ENCODE measurements at regions not wholly inside any gene's neighbourhood (a gene's known extent, or its start where the extent isn't known, plus 50 kb on each side); places are given as distances from the start of the nearest gene placed in this dataset.

DNA sequence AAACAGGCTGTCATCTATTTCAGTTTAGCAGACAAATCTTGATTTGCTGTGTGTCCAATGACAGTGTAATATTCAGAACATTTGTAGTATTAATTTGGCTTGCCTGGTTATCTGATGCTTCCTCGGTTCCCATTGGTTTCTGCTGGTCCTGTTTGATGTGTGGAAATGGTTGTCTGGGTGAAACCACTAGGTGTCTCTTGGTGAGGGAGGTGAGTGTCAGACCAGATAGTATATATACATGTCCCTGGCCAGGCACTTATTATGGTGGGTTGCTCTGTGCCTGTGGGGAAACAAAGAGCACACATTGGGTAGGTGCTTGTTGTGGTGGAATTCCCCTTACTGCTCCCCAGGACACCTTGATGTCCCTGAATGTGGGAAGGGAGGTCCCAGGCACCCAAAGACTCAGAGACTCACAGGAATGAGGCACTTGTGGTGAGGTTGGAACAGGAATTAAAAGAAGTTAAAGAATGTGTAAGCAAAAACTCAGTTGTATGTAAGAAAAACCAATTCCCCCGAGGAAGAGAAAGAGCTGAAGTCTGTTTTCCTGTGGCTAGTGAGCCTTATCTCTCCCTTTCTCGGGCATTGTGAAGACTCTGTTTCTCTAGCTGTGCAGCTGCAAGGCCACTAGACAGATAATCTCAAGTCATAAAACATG is 1519.1 kb downstream of the BRINP3 start:
- TF ChIP-seq, protein P1, sequence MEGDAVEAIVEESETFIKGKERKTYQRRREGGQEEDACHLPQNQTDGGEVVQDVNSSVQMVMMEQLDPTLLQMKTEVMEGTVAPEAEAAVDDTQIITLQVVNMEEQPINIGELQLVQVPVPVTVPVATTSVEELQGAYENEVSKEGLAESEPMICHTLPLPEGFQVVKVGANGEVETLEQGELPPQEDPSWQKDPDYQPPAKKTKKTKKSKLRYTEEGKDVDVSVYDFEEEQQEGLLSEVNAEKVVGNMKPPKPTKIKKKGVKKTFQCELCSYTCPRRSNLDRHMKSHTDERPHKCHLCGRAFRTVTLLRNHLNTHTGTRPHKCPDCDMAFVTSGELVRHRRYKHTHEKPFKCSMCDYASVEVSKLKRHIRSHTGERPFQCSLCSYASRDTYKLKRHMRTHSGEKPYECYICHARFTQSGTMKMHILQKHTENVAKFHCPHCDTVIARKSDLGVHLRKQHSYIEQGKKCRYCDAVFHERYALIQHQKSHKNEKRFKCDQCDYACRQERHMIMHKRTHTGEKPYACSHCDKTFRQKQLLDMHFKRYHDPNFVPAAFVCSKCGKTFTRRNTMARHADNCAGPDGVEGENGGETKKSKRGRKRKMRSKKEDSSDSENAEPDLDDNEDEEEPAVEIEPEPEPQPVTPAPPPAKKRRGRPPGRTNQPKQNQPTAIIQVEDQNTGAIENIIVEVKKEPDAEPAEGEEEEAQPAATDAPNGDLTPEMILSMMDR (IDR thresholded peaks at IDR 0.05; ENCODE audit: poor library complexity, severe bottlenecking): no peak
- TF ChIP-seq, protein P2, sequence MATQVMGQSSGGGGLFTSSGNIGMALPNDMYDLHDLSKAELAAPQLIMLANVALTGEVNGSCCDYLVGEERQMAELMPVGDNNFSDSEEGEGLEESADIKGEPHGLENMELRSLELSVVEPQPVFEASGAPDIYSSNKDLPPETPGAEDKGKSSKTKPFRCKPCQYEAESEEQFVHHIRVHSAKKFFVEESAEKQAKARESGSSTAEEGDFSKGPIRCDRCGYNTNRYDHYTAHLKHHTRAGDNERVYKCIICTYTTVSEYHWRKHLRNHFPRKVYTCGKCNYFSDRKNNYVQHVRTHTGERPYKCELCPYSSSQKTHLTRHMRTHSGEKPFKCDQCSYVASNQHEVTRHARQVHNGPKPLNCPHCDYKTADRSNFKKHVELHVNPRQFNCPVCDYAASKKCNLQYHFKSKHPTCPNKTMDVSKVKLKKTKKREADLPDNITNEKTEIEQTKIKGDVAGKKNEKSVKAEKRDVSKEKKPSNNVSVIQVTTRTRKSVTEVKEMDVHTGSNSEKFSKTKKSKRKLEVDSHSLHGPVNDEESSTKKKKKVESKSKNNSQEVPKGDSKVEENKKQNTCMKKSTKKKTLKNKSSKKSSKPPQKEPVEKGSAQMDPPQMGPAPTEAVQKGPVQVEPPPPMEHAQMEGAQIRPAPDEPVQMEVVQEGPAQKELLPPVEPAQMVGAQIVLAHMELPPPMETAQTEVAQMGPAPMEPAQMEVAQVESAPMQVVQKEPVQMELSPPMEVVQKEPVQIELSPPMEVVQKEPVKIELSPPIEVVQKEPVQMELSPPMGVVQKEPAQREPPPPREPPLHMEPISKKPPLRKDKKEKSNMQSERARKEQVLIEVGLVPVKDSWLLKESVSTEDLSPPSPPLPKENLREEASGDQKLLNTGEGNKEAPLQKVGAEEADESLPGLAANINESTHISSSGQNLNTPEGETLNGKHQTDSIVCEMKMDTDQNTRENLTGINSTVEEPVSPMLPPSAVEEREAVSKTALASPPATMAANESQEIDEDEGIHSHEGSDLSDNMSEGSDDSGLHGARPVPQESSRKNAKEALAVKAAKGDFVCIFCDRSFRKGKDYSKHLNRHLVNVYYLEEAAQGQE (IDR thresholded peaks at IDR 0.05; ENCODE audit: borderline replicate concordance): no peak
- no peak for TF ChIP-seq EP300 (conservative IDR thresholded peaks at IDR 0.05; ENCODE audit: poor library complexity, severe bottlenecking)
